DOHH2 (cell line): ENCODE measurements at regions not wholly inside any gene's neighbourhood (a gene's known extent, or its start where the extent isn't known, plus 50 kb on each side); places are given as distances from the start of the nearest gene placed in this dataset.

Source experiments
- H3F3A ChIP-seq: fragments of 200-600 bp; sonication (generic), shearing (Covaris generic); 2 replicates; pipeline ENCODE4 v1.6.0; 2016; ENCODE audit warnings: antibody characterized with exemption, mild to moderate bottlenecking; ENCODE audit not compliant: control insufficient read depth, insufficient read depth
- H3K27ac ChIP-seq: fragments of 200-600 bp; sonication (generic); 2 replicates; pipeline ENCODE4 v1.5.1; 2014; ENCODE audit warnings: low read depth, mild to moderate bottlenecking, low read length, moderate library complexity
- H3K27me3 ChIP-seq: fragments of 200-600 bp; sonication (generic); 2 replicates; pipeline ENCODE4 v1.6.1; 2014; ENCODE audit warnings: mild to moderate bottlenecking, low read length, mixed read lengths; ENCODE audit not compliant: control insufficient read depth
- H3K36me3 ChIP-seq: fragments of 200-600 bp; sonication (generic); 2 replicates; pipeline ENCODE4 v1.6.1; 2014; ENCODE audit warnings: mild to moderate bottlenecking, low read length, moderate library complexity, mixed read lengths; ENCODE audit not compliant: control insufficient read depth
- H3K4me1 ChIP-seq: fragments of 200-600 bp; sonication (generic); 2 replicates; pipeline ENCODE4 v1.6.1; 2014; ENCODE audit warnings: mild to moderate bottlenecking, low read length, mixed read lengths; ENCODE audit not compliant: control insufficient read depth
- H3K4me2 ChIP-seq: fragments of 200-600 bp; sonication (generic); 2 replicates; pipeline ENCODE4 v1.6.0; 2014; ENCODE audit warnings: mild to moderate bottlenecking, low read length, moderate library complexity
- H3K4me3 ChIP-seq: fragments of 200-600 bp; sonication (generic); 2 replicates; pipeline ENCODE4 v1.5.1; 2014; ENCODE audit warnings: mild to moderate bottlenecking, low read length, mixed read lengths
- H3K79me2 ChIP-seq: fragments of 200-600 bp; sonication (generic); 2 replicates; pipeline ENCODE4 v1.6.1; 2014; ENCODE audit warnings: mild to moderate bottlenecking, low read length, mixed read lengths; ENCODE audit not compliant: control insufficient read depth
- H3K9me2 ChIP-seq: fragments of 200-600 bp; sonication (generic); replicated peaks from 2 replicates; pipeline ENCODE4 v1.6.1; 2014; ENCODE audit warnings: mild to moderate bottlenecking, low read length, mixed read lengths; ENCODE audit not compliant: control insufficient read depth
- H3K9me3 ChIP-seq: fragments of 200-600 bp; sonication (generic); 2 replicates; pipeline ENCODE4 v1.6.1; 2014; ENCODE audit warnings: antibody characterized with exemption, low read length, mixed read lengths; ENCODE audit not compliant: control insufficient read depth, insufficient read depth
- H4K20me1 ChIP-seq: fragments of 200-600 bp; sonication (generic); 2 replicates; pipeline ENCODE4 v1.6.0; 2014; ENCODE audit warnings: low read depth, mild to moderate bottlenecking, antibody characterized with exemption, low read length, moderate library complexity; ENCODE audit not compliant: control insufficient read depth, insufficient read depth
- EZH2phosphoT487 ChIP-seq: fragments of 200-600 bp; sonication (generic); IDR thresholded peaks from 2 replicates; pipeline ENCODE4 v1.6.1; 2017; ENCODE audit warnings: borderline replicate concordance, mild to moderate bottlenecking, antibody characterized with exemption, low read length, moderate library complexity, mixed read lengths
- TF ChIP-seq, protein P1 (sequence below): fragments of 200-600 bp; sonication (generic); IDR thresholded peaks from one replicate; pipeline ENCODE4 v1.5.1; 2014; ENCODE audit warnings: antibody characterized with exemption, mild to moderate bottlenecking, low read depth, low read length; ENCODE audit not compliant: poor library complexity, severe bottlenecking

DNA sequence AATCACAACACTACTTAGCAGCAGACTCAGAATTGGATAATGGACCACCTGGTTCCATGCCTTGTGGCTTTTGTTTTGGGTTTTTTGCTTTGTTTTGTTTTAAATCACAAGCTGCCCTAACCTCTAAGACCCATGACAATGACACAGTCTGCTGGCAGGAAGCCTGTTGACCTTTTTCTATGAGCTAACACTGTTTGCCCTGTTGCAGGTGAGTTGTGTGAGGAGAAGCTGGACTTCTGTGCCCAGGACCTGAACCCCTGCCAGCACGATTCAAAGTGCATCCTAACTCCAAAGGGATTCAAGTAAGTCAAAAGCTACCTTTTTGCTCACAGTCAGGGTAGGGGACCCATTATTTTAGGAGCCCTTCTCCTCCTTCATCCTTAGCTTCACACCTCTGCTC is 110.8 kb upstream of the PACRGL start:
- no peaks in the 10 kb centered on the region for H3K36me3 ChIP-seq
- no peaks in the 10 kb centered on the region for H3K4me1 ChIP-seq
- TF ChIP-seq EZH2phosphoT487: no peak
- TF ChIP-seq, protein P1, sequence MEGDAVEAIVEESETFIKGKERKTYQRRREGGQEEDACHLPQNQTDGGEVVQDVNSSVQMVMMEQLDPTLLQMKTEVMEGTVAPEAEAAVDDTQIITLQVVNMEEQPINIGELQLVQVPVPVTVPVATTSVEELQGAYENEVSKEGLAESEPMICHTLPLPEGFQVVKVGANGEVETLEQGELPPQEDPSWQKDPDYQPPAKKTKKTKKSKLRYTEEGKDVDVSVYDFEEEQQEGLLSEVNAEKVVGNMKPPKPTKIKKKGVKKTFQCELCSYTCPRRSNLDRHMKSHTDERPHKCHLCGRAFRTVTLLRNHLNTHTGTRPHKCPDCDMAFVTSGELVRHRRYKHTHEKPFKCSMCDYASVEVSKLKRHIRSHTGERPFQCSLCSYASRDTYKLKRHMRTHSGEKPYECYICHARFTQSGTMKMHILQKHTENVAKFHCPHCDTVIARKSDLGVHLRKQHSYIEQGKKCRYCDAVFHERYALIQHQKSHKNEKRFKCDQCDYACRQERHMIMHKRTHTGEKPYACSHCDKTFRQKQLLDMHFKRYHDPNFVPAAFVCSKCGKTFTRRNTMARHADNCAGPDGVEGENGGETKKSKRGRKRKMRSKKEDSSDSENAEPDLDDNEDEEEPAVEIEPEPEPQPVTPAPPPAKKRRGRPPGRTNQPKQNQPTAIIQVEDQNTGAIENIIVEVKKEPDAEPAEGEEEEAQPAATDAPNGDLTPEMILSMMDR: no peak
- H3K9me3 ChIP-seq: no peaks in the 10 kb centered on the region
- H3K79me2 ChIP-seq: no peaks in the 10 kb centered on the region
- no peaks in the 10 kb centered on the region for H3K9me2 ChIP-seq
- H3F3A ChIP-seq: no peaks in the 10 kb centered on the region
- no peak overlapping the region for H3K4me3 ChIP-seq
- no peak overlapping the region for H3K27ac ChIP-seq
- H4K20me1 ChIP-seq: no peaks in the 10 kb centered on the region
- H3K27me3 ChIP-seq: no peaks in the 10 kb centered on the region
- H3K4me2 ChIP-seq: no peak overlapping the region

DNA sequence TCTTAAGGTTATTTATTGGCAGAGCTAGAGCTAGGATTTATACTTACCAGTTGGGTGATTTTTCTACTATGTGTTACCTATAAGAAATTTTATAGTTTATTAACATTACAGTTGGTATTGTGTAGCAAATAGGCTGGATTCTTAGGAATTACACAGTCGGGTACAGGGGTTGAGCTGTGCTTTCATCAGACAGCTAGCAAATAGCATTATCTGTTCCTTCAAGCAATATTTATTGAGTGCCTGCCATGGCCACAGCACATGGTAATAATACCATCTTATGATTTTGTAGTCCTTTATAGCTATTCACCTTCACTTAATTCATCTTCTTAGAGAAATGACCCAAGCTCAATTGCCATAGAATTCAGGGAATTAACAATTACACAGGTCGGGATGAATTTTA is 109.4 kb upstream of the PACRGL start:
- no peaks in the 10 kb centered on the region for H4K20me1 ChIP-seq
- no peak overlapping the region for H3K4me2 ChIP-seq
- no peak for TF ChIP-seq EZH2phosphoT487
- TF ChIP-seq, protein P1: no peak
- H3K4me3 ChIP-seq: no peak overlapping the region
- no peaks in the 10 kb centered on the region for H3K9me2 ChIP-seq
- no peak overlapping the region for H3K27ac ChIP-seq
- no peaks in the 10 kb centered on the region for H3K4me1 ChIP-seq
- no peaks in the 10 kb centered on the region for H3K79me2 ChIP-seq
- H3K27me3 ChIP-seq: no peaks in the 10 kb centered on the region
- no peaks in the 10 kb centered on the region for H3F3A ChIP-seq
- no peaks in the 10 kb centered on the region for H3K36me3 ChIP-seq
- no peaks in the 10 kb centered on the region for H3K9me3 ChIP-seq

DNA sequence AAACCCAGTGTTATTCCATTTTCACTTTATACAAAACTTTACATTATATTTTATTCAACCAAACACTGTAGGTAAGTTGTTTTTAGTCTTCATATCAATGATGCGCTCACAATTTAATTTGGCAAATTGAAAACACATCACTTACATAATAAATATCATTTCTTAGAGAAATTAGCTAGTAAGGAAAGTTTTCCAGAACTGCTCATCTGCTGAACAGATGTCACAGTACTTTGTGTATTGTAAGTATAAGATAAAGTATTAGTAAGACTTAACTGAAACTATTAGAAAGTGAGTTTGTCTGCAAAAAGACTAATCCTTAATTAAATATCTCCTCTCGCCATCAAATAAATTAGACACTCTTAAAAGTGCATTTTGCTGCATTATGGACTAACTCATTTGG is 108.7 kb upstream of the PACRGL start:
- Histone ChIP-seq H3K27me3 (no peaks in the 10 kb centered on the region), H3K4me1 (no peaks in the 10 kb centered on the region), H3K27ac (no peak overlapping the region), H3K4me2 (no peak overlapping the region), H3K4me3 (no peak overlapping the region), H3K36me3 (no peaks in the 10 kb centered on the region), H3F3A (no peaks in the 10 kb centered on the region), H3K9me3 (no peaks in the 10 kb centered on the region), H3K9me2 (no peaks in the 10 kb centered on the region), H3K79me2 (no peaks in the 10 kb centered on the region), H4K20me1 (no peaks in the 10 kb centered on the region)
- TF ChIP-seq, protein P1: no peak
- no peak for TF ChIP-seq EZH2phosphoT487

DNA sequence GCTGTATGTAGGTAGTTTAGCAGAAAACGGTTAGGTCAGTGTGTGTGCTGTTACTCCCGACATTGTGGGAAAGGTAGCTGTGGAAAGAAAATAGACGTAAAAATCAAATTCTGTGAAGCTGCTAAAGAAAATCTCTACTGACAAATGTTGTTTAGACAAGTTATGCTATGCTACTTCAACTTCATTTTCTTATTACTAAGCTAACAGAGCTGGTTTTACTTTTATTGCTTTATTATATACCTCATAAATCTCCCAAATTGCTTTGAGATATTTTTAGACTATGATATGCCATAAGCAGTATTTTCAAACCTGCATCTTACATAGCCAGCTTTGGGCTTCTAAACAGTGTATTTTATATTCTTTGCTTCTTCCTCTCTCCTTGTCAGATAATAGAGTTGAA is 108.2 kb upstream of the PACRGL start:
- no peaks in the 10 kb centered on the region for H3K79me2 ChIP-seq
- H3K4me2 ChIP-seq: no peak overlapping the region
- no peaks in the 10 kb centered on the region for H3K9me3 ChIP-seq
- no peak overlapping the region for H3K27ac ChIP-seq
- no peak overlapping the region for H3K4me3 ChIP-seq
- no peaks in the 10 kb centered on the region for H3K4me1 ChIP-seq
- H4K20me1 ChIP-seq: no peaks in the 10 kb centered on the region
- TF ChIP-seq, protein P1: no peak
- TF ChIP-seq EZH2phosphoT487: no peak
- no peaks in the 10 kb centered on the region for H3K27me3 ChIP-seq
- H3K36me3 ChIP-seq: no peaks in the 10 kb centered on the region
- no peaks in the 10 kb centered on the region for H3K9me2 ChIP-seq
- H3F3A ChIP-seq: no peaks in the 10 kb centered on the region
